ENCODE measurements at regions not wholly inside any gene's neighbourhood (a gene's known extent, or its start where the extent isn't known, plus 50 kb on each side); places are given as distances from the start of the nearest gene placed in this dataset.

DNA sequence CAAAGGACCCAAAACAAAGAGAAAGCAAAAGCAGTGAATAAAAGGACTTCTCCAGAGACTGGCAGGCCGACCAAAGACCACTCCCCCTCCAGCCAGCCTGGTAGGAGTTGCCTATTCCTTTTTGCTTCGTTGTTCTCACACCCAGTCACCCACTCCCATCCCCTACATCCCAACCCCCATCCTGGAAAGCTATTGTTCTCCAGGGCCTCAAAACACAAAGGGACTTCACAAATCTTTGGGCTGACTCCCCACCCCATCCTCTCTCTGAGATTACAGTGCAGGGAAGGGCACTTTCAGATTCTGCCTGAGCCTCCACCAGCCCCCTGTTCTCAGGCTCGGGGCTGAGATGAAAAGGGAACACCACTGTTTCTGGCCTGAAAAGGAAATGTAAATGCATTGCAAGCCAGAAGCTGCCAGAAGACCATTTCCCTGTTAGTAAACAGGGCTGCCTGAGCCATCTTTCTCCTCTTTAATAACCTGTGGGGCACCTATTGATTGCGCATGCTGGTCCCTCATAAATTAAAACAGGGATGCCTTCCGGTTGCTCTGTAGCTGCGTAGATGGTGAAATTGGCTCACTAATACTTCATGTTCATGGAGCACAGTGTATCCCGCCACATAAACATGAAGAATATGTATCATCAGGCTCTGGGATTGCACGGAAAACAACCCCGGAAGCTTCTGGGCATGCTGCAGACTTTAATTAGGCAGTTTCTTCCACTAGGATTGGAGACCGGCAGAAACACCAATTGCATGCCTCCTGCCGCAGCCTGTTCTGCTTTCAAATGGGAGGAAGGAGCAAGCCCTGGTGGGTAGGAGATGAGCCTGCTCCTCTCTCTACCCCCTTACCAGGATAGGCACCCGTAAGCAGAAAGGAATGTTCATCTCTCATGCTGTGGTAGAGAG, 130.3 kb upstream of the FUT8 start:
- DNase-seq (ENCODE audit: low read depth, low spot score), result peak; percentile 39

DNA sequence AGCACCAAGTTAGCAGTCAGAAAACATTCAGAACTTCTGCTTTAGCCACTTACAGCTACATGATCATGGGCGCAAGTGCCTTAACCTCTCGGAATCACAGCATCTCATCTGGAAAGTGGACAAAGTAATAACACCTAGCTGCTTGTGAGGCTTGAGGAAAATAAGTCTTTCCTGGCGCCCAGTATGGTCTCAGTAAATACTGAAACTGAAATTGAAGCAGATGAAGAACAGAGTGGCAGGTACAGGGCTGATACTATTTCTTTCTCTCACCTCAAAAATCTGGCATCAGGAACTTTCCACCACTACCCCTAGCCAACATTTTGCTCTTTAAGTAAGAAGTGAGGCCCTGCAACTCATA, 129.7 kb upstream of the FUT8 start:
- no peak for DNase-seq (ENCODE audit: low read depth, low spot score)

DNA sequence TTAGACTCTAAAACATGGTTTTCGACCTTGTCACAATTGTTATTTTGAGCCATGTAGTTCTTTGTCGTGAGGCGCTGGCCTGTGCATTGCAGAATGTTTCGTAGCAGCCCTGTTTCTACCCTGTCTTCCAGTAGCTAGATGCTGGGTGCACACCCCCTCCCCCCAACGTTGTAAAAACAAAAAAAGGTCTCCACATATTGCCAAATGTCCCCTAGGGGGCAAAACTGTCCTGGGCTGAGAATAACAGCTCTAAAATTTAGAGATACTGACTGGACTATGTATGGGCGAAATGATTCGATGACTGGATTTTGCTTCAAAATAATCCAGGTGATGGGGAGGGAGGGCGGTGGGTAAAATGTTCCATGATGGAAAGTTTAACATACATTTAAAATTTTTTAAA, 126.1 kb upstream of the FUT8 start:
- DNase-seq (ENCODE audit: low read depth, low spot score), result no peak

DNA sequence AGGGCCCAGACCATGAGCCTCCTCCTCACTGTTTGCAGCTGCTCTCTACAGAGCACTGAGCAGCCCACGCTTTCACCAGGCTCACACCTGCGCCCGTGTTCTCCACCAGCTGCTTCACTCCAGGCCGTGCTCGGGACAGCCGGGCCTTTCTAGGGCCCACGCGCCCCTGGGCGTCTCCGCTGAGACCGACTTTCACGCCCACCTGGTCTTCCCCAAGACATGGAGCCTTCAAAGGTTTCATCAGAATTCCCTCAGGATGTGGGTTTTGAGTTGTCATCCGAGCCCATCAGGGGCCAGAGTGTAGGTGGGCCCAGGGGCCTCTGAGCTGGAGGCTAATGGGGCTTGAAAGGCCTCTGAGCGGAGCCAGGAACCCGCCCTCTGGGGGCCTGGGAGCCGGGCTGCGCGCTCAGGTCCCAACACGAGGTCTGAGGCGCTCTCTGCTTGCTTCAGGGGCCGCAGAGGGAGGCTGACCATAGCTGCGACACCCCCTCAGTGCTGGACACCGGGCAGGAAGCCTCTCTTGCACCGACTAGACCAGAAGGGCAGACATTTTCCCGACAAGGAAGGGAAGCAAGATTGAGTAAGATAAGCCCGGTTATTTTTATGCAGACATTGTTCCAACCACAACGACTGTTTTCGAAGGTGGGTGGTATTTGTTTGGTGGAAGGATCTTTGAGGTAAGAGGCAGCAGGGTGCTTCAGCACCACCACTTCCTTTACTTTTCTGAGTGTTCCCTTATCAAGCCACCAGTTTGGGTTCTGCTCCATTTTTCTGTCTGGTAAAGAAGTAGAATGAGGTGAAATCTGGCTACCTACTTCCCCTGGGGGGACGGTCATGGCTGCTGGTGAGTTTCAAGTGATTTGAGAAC, 125.0 kb upstream of the FUT8 start:
- no peak for DNase-seq (ENCODE audit: low read depth, low spot score)

DNA sequence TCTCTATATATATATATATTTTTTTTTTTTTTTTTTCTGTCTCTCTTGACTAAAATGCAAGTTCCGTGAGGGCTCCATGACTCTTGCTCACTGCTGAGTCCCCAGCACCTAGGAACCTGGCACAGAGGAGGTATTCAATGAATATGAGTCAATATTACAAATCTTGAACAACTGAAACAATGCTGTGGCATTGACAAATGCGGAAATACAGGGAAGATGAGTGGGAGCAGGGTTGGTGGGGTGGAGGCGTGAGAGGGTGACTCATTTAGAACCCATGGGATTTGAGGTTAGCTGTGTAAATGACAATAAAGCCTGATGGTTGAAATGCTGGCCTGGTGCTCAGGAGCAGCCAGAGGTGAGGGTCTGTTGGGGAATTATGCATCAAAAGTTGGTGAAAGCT, 121.7 kb upstream of the FUT8 start:
- DNase-seq (ENCODE audit: low read depth, low spot score), result peak; percentile 37

DNA sequence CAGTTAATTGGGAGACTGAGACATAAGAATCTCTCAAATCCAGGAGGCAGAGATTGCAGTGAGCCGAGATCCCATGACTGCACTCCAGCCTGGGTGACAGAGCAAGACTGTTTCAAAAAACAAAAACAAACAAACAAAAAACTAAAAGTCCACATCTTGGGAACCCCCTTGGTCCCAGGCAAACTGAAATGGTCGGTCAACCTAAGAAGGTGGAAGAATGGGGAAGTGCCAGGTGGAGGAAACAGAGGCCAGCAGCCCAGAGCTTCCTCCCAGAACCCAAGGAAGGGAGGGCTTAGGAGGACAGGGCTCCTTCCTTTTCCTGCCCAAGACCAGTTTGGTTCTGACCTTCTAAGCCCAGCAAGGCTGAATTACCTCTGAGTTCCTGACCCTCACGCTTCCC, 121.0 kb upstream of the FUT8 start:
- DNase-seq (ENCODE audit: low read depth, low spot score), result no peak

DNA sequence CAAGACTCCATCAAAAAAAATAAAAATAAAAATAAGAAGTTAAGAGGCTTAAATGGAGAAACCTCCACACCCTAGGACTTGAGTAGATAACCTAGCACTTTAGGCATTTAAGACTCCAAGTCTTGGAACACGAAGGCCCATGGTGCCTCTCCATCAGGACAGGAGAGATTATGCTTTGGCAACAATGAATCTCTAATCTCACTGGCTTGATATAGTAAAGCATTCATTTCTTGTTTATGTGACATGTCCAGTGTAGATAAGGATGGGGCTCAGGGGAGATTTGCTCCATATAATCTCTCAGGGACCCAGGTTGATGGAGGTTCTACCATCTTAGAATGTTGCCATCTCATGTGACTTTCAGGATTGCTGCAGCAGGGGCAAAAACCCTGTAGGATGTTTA, 117.7 kb upstream of the FUT8 start:
- no peak for DNase-seq (ENCODE audit: low read depth, low spot score)

DNA sequence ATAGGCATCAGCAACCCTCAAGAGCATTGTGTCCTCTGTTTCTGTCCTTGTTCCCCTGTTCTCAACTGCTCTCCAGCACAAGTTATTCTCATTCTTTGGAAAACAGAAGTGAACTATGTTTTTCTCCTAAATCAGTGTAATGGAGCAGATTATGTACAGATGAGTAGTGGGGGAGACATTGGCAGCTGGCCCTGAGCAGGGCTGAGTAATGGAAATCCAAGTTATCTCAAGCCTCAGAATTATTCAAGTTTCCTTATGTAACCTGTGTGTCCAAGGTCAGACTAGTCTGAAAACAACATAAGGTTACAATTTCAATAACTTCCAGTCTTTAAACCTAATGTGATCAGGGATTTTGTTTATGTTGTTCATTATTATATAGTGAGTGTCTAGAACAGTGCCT, 116.1 kb upstream of the FUT8 start:
- DNase-seq (ENCODE audit: low read depth, low spot score), result no peak

DNA sequence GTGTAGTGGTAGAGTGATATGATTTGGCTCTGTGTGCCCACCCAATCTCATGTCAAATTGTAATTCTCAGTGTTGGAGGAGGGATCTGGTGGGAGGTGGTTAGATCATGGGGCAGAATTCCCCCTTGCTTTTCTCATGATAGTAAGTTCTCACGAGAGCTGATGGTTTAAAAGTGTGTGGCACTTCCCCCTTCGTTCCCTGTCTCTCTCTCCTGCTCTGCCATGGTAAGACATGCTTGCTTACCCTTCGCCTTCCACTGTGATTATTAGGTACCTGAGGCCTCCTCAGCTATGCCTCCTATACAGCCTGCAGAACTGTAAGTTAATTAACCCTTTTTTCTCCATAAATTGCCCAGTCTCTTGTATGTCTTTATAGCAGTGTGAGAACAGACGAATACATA, 115.7 kb upstream of the FUT8 start:
- DNase-seq (ENCODE audit: low read depth, low spot score), result no peak

DNA sequence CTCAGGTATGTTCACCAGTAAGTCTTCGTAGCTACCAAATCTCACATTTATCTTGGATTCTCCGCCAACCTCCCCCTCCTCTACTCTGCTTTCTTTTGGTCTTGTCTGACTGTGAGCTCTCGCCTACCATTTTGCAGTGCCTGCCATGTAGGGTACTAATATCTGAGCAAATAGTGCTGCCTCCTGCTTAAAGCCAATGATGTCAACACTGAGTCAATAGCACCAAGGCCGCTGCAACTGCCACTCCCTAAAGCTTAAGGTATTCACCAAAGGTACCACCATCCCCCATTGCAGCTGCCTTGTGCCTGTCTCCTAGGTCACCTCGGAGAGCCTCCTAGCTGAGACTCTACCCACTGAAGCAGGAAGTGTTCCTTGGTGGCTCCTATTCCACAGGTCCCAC, 114.8 kb upstream of the FUT8 start:
- no peak for DNase-seq (ENCODE audit: low read depth, low spot score)

DNA sequence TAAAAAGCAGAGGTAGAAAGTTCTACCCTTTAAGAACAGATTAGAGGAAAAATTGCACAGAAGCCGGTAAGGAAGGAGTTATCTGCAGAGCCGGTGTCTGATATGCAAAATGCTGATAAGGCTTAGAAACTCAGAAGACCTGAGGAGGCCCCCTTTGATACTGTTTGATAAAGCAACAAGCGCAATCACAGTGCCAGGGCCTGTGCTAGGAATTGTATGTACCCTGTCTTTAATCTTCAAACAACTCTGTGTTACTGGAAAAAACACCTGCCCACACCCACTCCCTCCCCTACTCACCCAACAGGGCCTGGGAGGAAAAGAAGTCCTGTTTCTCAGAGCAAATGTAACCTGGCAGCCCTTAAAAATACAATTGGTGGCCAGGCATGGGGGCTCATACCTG, 112.7 kb upstream of the FUT8 start:
- DNase-seq (ENCODE audit: low read depth, low spot score), result no peak

DNA sequence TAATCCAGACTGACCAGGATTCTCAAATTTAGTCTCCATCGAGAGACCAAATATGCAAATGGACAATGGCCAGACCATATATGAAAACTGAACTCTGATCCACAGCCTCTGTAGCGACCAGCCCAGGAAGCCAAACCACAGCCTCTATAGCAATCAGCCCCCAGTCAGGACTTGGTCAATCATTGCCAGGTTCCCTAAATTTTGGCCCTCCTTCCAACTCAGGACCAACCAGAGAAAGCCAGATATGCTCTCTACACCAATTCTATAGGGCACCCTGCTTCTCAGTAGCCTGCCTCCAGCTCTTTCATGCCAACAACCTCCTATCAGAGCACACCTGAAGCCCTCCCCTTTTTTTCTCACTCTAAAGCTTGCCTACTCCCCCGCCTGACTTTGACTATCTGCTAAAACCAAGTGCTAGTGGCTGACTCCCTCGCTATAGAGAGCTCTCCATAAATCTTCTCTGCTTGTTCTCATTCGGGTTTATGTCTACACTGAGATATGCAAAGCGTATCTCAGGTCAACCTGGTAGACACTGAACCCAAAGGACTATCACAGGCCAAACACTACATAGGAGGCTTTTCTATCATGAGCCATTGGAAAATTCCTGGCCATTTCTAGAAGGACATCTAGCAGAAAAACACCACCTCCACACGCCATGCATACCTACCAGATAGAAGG, 110.5 kb upstream of the FUT8 start:
- no peak for DNase-seq (ENCODE audit: low read depth, low spot score)

DNA sequence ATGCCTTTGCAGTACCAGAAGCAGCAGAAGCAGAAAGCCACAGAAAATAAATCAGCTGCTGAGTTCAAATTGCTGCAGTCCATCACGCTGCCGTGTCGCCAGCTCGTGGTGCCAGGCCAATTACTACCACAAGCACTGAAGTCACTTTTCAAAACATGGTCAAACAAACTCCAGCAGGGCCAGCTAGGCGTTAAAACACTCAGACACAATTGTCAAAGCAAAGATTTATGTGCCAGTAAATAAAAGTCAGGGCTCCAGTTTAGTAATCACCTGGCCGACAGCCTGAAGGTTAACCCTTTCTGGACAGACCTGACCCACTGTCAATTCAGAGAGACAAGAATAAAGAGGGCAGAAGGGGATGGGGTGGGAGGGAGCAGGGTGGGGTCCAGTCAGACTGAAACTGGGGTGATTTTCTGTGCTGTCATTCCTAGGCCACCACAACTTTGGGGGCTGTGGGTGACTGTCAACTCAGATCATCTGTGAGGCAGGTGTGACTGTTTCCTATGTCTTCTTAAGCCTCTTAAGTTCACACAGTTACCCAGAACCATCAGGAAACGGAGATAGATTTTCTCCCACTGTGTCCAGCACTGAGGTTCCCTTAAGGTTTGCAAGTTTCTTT, 109.8 kb upstream of the FUT8 start:
- no peak for DNase-seq (ENCODE audit: low read depth, low spot score)

DNA sequence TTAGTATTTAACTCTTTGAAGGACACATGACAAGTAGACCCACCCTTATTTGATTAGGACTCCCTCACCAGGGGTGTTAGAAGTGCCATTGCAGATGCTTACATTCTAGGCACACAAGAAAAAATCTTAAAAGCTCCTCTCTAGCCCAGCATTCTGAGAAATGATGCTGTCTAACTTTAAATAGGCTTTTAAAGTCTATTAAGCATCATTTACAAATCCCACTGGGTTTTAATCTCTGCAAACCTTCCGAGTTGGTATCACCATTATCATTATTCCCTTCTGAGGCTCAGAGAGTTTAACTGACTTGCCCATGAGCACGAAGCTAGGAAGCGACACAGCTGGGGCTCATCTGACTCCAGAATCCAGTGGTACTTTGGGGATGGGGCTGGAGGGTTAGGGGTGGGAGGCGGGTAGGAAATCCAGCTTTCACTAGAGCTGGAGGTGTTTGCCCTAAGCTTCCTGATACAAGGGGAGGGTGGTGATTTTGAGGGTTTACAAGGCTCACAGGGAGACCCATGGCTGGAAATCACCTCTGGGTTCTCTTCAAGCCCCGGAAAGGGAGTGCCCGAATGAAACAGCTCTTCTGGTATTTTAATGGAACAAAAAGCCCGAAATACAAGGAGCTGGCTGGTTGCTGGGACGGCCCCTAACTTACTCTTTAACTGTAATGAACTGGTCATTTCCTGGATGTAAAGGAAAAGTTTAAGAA, 109.2 kb upstream of the FUT8 start:
- no peak for DNase-seq (ENCODE audit: low read depth, low spot score)

DNA sequence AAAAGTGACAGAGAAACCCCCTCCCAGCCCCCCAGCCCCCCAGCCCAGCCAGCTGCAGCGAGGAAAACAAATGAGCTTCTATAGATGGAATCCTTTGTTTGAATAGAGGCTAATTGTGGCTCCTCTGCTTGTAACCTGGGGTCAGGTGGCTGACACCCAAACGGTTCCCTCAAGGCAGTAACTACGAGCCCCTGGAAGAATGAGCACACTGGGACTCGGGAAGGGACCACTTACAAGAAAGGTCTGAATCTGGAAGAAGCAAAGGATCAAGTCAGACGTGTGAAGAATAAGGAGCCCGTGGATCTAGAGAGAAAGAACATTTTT, 108.7 kb upstream of the FUT8 start:
- DNase-seq (ENCODE audit: low read depth, low spot score), result no peak

DNA sequence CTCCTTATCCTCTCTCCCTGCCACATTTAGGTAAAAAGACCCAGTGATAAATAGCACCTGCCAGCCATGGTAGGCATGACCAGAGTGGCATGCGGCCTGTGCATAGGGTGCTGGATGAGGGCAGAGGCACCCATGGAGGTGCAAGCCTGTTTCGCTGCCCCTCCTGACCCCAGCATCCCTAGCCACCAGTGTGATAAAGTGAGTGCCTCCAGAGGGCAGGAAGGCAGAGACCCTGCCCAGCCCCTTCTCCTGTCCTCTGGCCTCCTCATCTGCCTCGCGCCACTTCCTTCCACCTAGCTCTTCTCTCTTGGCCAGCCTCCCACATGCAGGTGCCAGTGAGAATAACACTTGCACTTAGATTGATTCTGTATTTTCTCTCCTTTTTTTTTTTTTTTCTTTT, 108.3 kb upstream of the FUT8 start:
- DNase-seq (ENCODE audit: low read depth, low spot score), result no peak

DNA sequence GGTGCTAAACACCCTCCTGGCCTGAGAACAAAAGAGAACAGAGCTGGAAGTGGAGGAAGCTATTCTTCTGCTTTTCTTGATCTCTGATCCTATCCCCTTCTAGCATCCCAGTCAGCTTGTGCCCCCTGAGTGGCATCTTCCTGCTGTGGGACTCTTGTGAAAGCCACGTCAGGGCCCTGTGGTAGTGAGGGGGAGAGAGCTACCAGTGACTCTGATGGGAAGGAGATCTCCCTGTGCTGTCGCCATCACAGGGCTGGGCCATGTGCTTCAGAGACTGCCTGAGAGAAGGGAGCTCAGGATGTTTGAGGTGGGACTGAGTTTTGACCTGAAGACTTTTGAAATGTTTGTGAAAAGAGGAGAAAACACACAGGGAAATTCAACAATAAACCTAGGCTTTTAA, 107.6 kb upstream of the FUT8 start:
- no peak for DNase-seq (ENCODE audit: low read depth, low spot score)

DNA sequence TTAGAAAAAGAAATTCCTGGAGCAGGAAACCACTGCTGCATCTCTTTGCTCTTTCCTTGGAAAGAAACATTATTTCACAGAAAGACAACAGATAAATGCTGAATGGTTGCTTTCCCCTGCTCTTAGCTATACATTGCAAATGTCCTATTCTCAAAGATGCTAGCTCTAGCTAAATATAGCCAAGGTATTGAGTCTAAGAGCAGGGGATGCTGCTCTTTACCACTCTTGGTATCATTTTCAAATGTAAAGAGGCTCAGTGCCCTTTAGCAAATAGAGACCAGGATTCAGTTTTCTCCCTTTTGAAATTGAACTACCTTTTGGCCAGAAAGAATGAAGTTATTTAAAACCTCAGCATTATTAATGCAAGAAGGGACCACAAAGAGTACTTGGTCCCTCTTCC, 104.0 kb upstream of the FUT8 start:
- no peak for DNase-seq (ENCODE audit: low read depth, low spot score)

DNA sequence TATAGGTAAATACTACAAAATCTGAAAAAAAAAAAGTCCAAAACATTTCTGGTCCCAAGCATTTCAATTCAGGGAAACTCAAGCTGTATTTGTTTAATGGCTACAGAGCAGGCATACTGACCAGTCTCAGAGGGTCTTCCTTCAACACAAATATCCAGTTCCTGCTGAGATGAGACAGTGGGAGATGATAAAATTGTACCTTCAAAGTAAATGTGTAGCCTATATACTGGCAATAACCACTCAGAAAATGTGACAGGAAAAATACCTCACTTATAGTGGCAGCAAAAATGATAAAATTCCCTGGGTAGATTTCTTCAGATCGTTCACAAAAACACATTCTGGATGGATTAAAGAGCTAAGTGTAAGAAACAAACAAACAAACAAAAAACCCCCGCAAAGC, 102.0 kb upstream of the FUT8 start:
- DNase-seq (ENCODE audit: low read depth, low spot score), result no peak

DNA sequence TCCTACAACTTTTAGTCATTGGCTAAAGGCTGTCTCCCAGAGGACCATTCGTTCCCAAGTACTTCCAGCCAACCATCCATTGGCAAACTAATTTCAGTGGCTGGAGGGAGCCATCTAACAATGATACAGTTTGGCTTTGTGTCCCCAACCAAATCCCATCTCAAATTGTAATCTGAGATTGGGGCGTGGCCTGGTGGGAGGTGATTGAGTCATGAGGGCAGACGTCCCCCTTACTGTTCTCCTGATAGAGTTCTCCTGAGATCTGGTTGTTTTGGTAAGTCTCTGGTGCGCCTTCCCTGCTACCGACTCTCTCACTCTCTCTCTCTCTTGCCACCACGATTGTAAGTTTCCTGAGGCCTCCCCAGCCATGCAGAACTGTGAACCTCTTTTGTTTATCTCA, 99.7 kb upstream of the FUT8 start:
- no peak for DNase-seq (ENCODE audit: low read depth, low spot score)
